Subcutaneous abdominal adipose tissue (tissue), 5 donors: ENCODE measurements at regions not wholly inside any gene's neighbourhood (a gene's known extent, or its start where the extent isn't known, plus 50 kb on each side); places are given as distances from the start of the nearest gene placed in this dataset.

ENCODE experiments used
- H3K27ac ChIP-seq: one replicate; pipeline ENCODE4 v1.7.0; 2013; ENCODE audit warnings: low read depth, mild to moderate bottlenecking, inconsistent platforms, low read length, moderate library complexity
- H3K27me3 ChIP-seq, 5 donors: one replicate each; pipeline ENCODE4 v1.7.0; 2013; ENCODE audit warnings: low read length in 5 of 5, inconsistent platforms in 1 of 5; ENCODE audit not compliant: control insufficient read depth in 5 of 5, insufficient read depth in 4 of 5
- H3K36me3 ChIP-seq, 5 donors: one replicate each; pipeline ENCODE4 v1.7.0; 2013; ENCODE audit warnings: low read length in 5 of 5; ENCODE audit not compliant: control insufficient read depth in 5 of 5, insufficient read depth in 5 of 5
- H3K4me1 ChIP-seq, 5 donors: one replicate each; pipeline ENCODE4 v1.7.0; 2013; ENCODE audit warnings: low read length in 5 of 5, mild to moderate bottlenecking in 3 of 5, moderate library complexity in 1 of 5; ENCODE audit not compliant: control insufficient read depth in 5 of 5, insufficient read depth in 5 of 5
- H3K4me3 ChIP-seq, 5 donors: one replicate each; pipeline ENCODE4 v1.7.0; 2013; ENCODE audit warnings: low read length in 5 of 5, low read depth in 1 of 5
- H3K9ac ChIP-seq, 5 donors: one replicate each; pipeline ENCODE4 v1.7.0; 2013; ENCODE audit warnings: low read length in 5 of 5, mild to moderate bottlenecking in 4 of 5, moderate library complexity in 3 of 5
- H3K9me3 ChIP-seq, 5 donors: one replicate each; pipeline ENCODE4 v1.7.0; 2013; ENCODE audit warnings: low read length in 5 of 5; ENCODE audit not compliant: control insufficient read depth in 5 of 5
- donor health status: healthy.
- donor health status: healthy.
- donor health status: healthy.
- donor health status: healthy.
- donor health status: healthy.

DNA sequence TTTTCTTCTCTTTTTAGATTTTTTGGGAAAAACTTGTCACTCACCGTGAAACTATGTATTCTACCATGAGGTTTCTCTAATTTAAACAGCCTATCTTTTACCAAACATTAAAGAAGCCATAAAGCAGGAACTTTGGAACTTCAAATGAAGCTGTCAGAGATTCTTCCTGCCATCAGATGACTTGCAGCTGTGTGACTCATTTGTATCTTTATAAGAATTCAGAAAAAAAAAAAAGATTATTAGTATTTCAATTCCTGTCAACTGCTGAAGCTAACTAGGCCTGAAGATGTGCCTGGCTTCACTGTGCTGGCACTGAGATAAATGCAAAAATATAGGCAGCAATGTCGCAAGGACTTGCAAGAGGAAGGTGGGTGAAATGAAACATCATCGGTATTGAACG, 1399.1 kb upstream of the PIK3C3 start:
- no peak overlapping the region for H3K27ac ChIP-seq
- no peaks in the 10 kb centered on the region for H3K36me3 ChIP-seq
- H3K9ac ChIP-seq = no peak overlapping the region
- no peaks in the 10 kb centered on the region for H3K27me3 ChIP-seq
- H3K9me3 ChIP-seq = no peaks in the 10 kb centered on the region
- H3K4me3 ChIP-seq = no peak overlapping the region
- H3K4me1 ChIP-seq = no peaks in the 10 kb centered on the region

GRCh38 chr18:40553029-40553428, 1402.0 kb upstream of the PIK3C3 start:
- Histone ChIP-seq H3K4me3 (no peak overlapping the region), H3K4me1 (no peaks in the 10 kb centered on the region), H3K9me3 (no peaks in the 10 kb centered on the region), H3K36me3 (no peaks in the 10 kb centered on the region), H3K9ac (no peak overlapping the region), H3K27me3 (no peaks in the 10 kb centered on the region), H3K27ac (no peak overlapping the region)

GRCh38 chr18:40546875-40547274, 1408.2 kb upstream of the PIK3C3 start:
- H3K27ac ChIP-seq = no peak overlapping the region
- H3K4me1 ChIP-seq = no peaks in the 10 kb centered on the region
- H3K4me3 ChIP-seq = no peak overlapping the region

GRCh38 chr18:40534723-40535122, 1420.3 kb upstream of the PIK3C3 start:
- no peak overlapping the region for H3K9ac ChIP-seq
- H3K27me3 ChIP-seq = no peaks in the 10 kb centered on the region
- H3K9me3 ChIP-seq = no peaks in the 10 kb centered on the region
- no peaks in the 10 kb centered on the region for H3K36me3 ChIP-seq
- no peak overlapping the region for H3K27ac ChIP-seq
- H3K4me3 ChIP-seq = no peak overlapping the region
- H3K4me1 ChIP-seq = no peaks in the 10 kb centered on the region

More at GRCh38 chr18:40546875-40547274, 1408.2 kb upstream of the PIK3C3 start:
- Histone ChIP-seq H3K27me3 (no peaks in the 10 kb centered on the region), H3K9ac (no peak overlapping the region), H3K9me3 (no peaks in the 10 kb centered on the region), H3K36me3 (no peaks in the 10 kb centered on the region)

DNA sequence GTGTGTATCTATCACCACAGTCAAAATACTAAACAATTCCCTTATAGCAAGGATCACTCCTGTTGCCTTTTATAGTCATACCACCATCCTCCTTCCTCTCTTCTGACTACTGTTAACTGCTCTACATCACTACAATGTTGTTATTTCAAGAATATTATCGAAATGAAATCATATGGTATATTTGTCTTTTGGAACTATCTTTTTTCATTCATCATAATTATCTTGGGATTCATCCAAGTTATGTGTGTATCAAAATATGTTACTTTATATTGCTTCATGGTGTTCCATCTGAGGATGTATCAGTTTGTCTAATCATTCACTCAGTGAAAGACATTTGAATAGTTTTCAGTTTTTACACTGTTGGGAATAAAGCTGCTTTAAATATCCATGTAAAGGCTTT, 1423.0 kb upstream of the PIK3C3 start:
- Histone ChIP-seq H3K4me1 (no peaks in the 10 kb centered on the region), H3K27ac (no peak overlapping the region), H3K27me3 (no peaks in the 10 kb centered on the region), H3K4me3 (no peak overlapping the region), H3K9ac (no peak overlapping the region), H3K9me3 (no peaks in the 10 kb centered on the region), H3K36me3 (no peaks in the 10 kb centered on the region)

- Histone ChIP-seq H3K27ac (no peak overlapping the region), H3K4me1 (no peaks in the 10 kb centered on the region), H3K9me3 (no peaks in the 10 kb centered on the region), H3K9ac (no peak overlapping the region), H3K4me3 (no peak overlapping the region), H3K27me3 (no peaks in the 10 kb centered on the region), H3K36me3 (no peaks in the 10 kb centered on the region)
Observed at GRCh38 chr18:40531051-40531450, 1424.0 kb upstream of the PIK3C3 start.

DNA sequence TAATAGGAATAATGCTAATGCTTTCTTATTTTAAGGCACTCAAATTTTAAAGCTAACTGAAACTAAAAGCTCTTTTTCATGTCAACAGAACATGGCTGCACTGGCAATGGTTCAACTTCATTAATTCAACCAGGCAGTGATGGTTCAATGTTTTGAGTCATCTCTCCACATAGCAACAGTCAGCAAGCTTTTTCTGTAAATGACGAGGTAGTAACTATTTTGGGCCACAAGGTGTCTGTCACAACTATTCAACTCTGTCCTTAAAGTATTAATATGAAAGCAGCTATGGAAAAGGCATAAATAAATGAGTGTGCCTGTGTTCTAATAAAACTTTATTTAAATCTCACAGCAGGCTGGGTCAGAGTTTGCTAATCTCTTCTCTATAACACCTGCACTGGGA, 1425.6 kb upstream of the PIK3C3 start:
- no peaks in the 10 kb centered on the region for H3K4me1 ChIP-seq
- no peaks in the 10 kb centered on the region for H3K27me3 ChIP-seq
- H3K36me3 ChIP-seq = no peaks in the 10 kb centered on the region
- H3K4me3 ChIP-seq = no peak overlapping the region
- H3K9ac ChIP-seq = no peak overlapping the region
- no peak overlapping the region for H3K27ac ChIP-seq
- H3K9me3 ChIP-seq = no peaks in the 10 kb centered on the region

- Histone ChIP-seq H3K4me3 (no peak overlapping the region), H3K9me3 (no peaks in the 10 kb centered on the region), H3K4me1 (no peaks in the 10 kb centered on the region), H3K27ac (no peak overlapping the region), H3K27me3 (no peaks in the 10 kb centered on the region), H3K9ac (no peak overlapping the region), H3K36me3 (no peaks in the 10 kb centered on the region)
Observed at GRCh38 chr18:40524881-40525280, 1430.2 kb upstream of the PIK3C3 start.

GRCh38 chr18:40523287-40523686, 1431.7 kb upstream of the PIK3C3 start:
- Histone ChIP-seq H3K9me3 (no peaks in the 10 kb centered on the region), H3K36me3 (no peaks in the 10 kb centered on the region), H3K27me3 (no peaks in the 10 kb centered on the region), H3K27ac (no peak overlapping the region), H3K4me1 (no peaks in the 10 kb centered on the region), H3K4me3 (no peak overlapping the region), H3K9ac (no peak overlapping the region)

DNA sequence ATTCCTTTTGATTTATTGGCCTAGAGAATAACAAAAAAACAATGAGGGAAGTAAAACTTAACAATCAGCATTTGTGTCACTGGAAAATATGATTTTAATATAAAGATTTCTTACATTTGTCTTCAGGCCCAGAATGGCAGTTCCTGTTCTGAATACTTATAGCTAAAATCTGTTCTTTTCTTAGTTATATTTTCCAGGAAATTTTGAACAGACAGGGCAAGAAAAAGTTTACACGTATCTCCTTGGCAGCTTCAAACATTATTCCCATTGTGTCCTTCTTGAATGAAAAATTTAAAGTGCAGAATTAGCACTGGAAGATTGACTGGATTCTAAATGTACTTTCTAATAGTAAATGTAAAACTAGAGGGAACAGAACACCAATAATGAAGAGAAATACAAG, 1454.0 kb upstream of the PIK3C3 start:
- no peaks in the 10 kb centered on the region for H3K36me3 ChIP-seq
- no peak overlapping the region for H3K4me3 ChIP-seq
- H3K4me1 ChIP-seq = no peaks in the 10 kb centered on the region
- H3K27me3 ChIP-seq = no peaks in the 10 kb centered on the region
- no peak overlapping the region for H3K27ac ChIP-seq
- H3K9ac ChIP-seq = no peak overlapping the region
- peaks cover 0 to 2% (median 0%) of the 10 kb centered on the region in 5 donors for H3K9me3 ChIP-seq

GRCh38 chr18:40494603-40495002, 1460.4 kb upstream of the PIK3C3 start:
- no peak overlapping the region for H3K4me3 ChIP-seq
- H3K9me3 ChIP-seq = peaks cover 0 to 2% (median 0%) of the 10 kb centered on the region in 5 donors
- H3K27me3 ChIP-seq = no peaks in the 10 kb centered on the region
- no peaks in the 10 kb centered on the region for H3K36me3 ChIP-seq
- no peak overlapping the region for H3K27ac ChIP-seq
- H3K4me1 ChIP-seq = no peaks in the 10 kb centered on the region
- no peak overlapping the region for H3K9ac ChIP-seq
